C4-2B (cell line): ENCODE measurements at regions not wholly inside any gene's neighbourhood (a gene's known extent, or its start where the extent isn't known, plus 50 kb on each side); places are given as distances from the start of the nearest gene placed in this dataset.

Experiments used
- CTCF ChIP-seq: fragments of 450-650 bp; conservative IDR thresholded peaks from 2 replicates; pipeline ENCODE4 v1.5.1; 2017; ENCODE audit warnings: mild to moderate bottlenecking
- ZFX ChIP-seq: fragments of 450-650 bp; IDR thresholded peaks from 2 replicates; pipeline ENCODE4 v1.6.1; 2017

- TF ChIP-seq CTCF: no peak
- TF ChIP-seq ZFX: no peak
These were observed 412.1 kb downstream of the SMARCA1 start for GRCh38 chrX:129111081-129111798.
